Tibial nerve (tissue), 4 donors: ENCODE measurements at regions not wholly inside any gene's neighbourhood (a gene's known extent, or its start where the extent isn't known, plus 50 kb on each side); places are given as distances from the start of the nearest gene placed in this dataset.
"Not testable (repeated sequence)": the region's sequence is repeated elsewhere in the genome, so short reads cannot be mapped to it uniquely, and the experiment has no call there.

Experiments
- EP300 ChIP-seq, 2 donors: sonication (generic); formaldehyde crosslinking; IDR thresholded peaks; one replicate each; pipeline ENCODE4 v1.6.1; 2017; ENCODE audit warnings: antibody characterized with exemption in 2 of 2, mild to moderate bottlenecking in 1 of 2
- POLR2A ChIP-seq, 2 donors: fragments of 450-650 bp; IDR thresholded peaks; one replicate each; pipeline ENCODE4 v1.6.1; 2017; ENCODE audit warnings: antibody characterized with exemption in 2 of 2, mild to moderate bottlenecking in 2 of 2, moderate library complexity in 2 of 2
- TF ChIP-seq, protein P1 (sequence below), 5 experiments: fragments of 200-600 bp in 3 of 5; fragments of 450-650 bp in 2 of 5; sonication (generic) in 3 of 5; IDR thresholded peaks; one replicate each; pipeline ENCODE4 v1.5.1; 2016 to 2019; ENCODE audit warnings: antibody characterized with exemption in 5 of 5, mild to moderate bottlenecking in 3 of 5, moderate library complexity in 2 of 5

DNA sequence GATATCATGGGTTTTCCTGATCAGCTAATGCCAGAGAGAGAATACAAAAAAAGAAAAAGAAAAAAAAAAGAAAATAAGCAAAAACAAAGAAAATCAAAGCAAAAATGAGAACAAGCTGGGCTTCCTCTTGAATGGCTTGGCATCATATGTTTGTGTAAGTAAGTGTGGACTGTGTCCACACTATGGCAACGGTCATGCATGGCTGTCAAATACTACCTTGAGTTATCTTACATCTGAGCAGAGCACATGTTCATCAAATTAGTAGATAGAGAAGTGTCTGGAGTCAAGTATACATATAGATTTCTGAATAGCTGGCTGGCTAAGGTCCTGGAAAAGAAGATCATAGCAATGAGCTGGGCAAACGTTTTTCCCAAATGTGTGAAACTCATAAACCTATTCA lies 470.2 kb downstream of the RPIA start:
- TF ChIP-seq, protein P1, sequence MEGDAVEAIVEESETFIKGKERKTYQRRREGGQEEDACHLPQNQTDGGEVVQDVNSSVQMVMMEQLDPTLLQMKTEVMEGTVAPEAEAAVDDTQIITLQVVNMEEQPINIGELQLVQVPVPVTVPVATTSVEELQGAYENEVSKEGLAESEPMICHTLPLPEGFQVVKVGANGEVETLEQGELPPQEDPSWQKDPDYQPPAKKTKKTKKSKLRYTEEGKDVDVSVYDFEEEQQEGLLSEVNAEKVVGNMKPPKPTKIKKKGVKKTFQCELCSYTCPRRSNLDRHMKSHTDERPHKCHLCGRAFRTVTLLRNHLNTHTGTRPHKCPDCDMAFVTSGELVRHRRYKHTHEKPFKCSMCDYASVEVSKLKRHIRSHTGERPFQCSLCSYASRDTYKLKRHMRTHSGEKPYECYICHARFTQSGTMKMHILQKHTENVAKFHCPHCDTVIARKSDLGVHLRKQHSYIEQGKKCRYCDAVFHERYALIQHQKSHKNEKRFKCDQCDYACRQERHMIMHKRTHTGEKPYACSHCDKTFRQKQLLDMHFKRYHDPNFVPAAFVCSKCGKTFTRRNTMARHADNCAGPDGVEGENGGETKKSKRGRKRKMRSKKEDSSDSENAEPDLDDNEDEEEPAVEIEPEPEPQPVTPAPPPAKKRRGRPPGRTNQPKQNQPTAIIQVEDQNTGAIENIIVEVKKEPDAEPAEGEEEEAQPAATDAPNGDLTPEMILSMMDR (IDR thresholded peaks at IDR 0.05): not testable (repeated sequence)
- TF ChIP-seq POLR2A, EP300 (IDR thresholded peaks at IDR 0.05): not testable (repeated sequence)
